Testis (tissue), 2 donors: ENCODE measurements at regions not wholly inside any gene's neighbourhood (a gene's known extent, or its start where the extent isn't known, plus 50 kb on each side); places are given as distances from the start of the nearest gene placed in this dataset.
A peak's percentile ranks its signal among the peaks of the same experiment; 100 is the strongest.

Source experiments
- CTCF ChIP-seq, 3 experiments: fragments of 450-650 bp in 2 of 3; fragments of 200-600 bp in 1 of 3; sonication (generic) in 1 of 3; IDR thresholded peaks; one replicate each; pipeline ENCODE4 v1.5.1; 2016 to 2019; ENCODE audit warnings: antibody characterized with exemption in 3 of 3, mild to moderate bottlenecking in 2 of 3, moderate library complexity in 1 of 3
- POLR2A ChIP-seq: fragments of 450-650 bp; IDR thresholded peaks from one replicate; pipeline ENCODE4 v1.6.1; 2017; ENCODE audit warnings: antibody characterized with exemption, mild to moderate bottlenecking, moderate library complexity

GRCh38 chr5:1594357-1595106, 70.8 kb upstream of the LPCAT1 start:
- peak; percentile 28 to 43 (median 40) for TF ChIP-seq CTCF (IDR thresholded peaks at IDR 0.05)
- TF ChIP-seq POLR2A, result no peak
